Gastroesophageal sphincter (tissue), 4 donors: ENCODE measurements at regions not wholly inside any gene's neighbourhood (a gene's known extent, or its start where the extent isn't known, plus 50 kb on each side); places are given as distances from the start of the nearest gene placed in this dataset.

Source experiments
- ATAC-seq: fragments of 150-250 bp; one replicate; pipeline ENCODE4 v1.9.1; 2016; ENCODE audit warnings: mild to moderate bottlenecking, moderate library complexity
- H3K27ac ChIP-seq, 4 donors: fragments of 200-600 bp; sonication (generic) in 3 of 4; 1 replicate in 3 of 4; 2 replicates in 1 of 4; pipeline ENCODE4 v1.5.1; 2016 to 2019
- H3K27me3 ChIP-seq: fragments of 200-600 bp; sonication (generic); one replicate; pipeline ENCODE4 v1.5.1; 2019
- H3K36me3 ChIP-seq, 2 donors: fragments of 200-600 bp; sonication (generic); one replicate each; pipeline ENCODE4 v1.5.1; 2019; ENCODE audit warnings: control low read depth in 1 of 2
- H3K4me1 ChIP-seq, 3 donors: fragments of 200-600 bp; sonication (generic); 1 replicate in 2 of 3; 2 replicates in 1 of 3; pipeline ENCODE4 v1.5.1; 2016 to 2019; ENCODE audit warnings: control low read depth in 2 of 3
- H3K4me3 ChIP-seq, 2 donors: fragments of 200-600 bp; sonication (generic); one replicate each; pipeline ENCODE4 v1.5.1; 2019; ENCODE audit warnings: mild to moderate bottlenecking in 1 of 2, moderate library complexity in 1 of 2
- H3K9me3 ChIP-seq, 3 donors: fragments of 200-600 bp; sonication (generic); one replicate each; pipeline ENCODE4 v1.5.1; 2017 to 2019; ENCODE audit warnings: control low read depth in 2 of 3
- CTCF ChIP-seq, 4 experiments: fragments of 200-600 bp in 2 of 4; fragments of 450-650 bp in 2 of 4; sonication (generic) in 1 of 4; IDR thresholded peaks; one replicate each; pipeline ENCODE4 v1.5.1; 2017 to 2019; ENCODE audit warnings: antibody characterized with exemption in 4 of 4, mild to moderate bottlenecking in 2 of 4, moderate library complexity in 2 of 4
- EP300 ChIP-seq: sonication (generic); formaldehyde crosslinking; IDR thresholded peaks from one replicate; pipeline ENCODE4 v1.6.1; 2017; ENCODE audit warnings: antibody characterized with exemption, mild to moderate bottlenecking
- POLR2A ChIP-seq, 2 donors: fragments of 450-650 bp; IDR thresholded peaks; one replicate each; pipeline ENCODE4 v1.6.1; 2017; ENCODE audit warnings: antibody characterized with exemption in 2 of 2, mild to moderate bottlenecking in 2 of 2, moderate library complexity in 1 of 2
- POLR2AphosphoS5 ChIP-seq: sonication (generic); formaldehyde crosslinking; IDR thresholded peaks from one replicate; pipeline ENCODE4 v1.6.1; 2017; ENCODE audit warnings: antibody characterized with exemption
- WGBS, 2 donors: methylation state at CpG; one replicate each; pipeline ENCODE4 v1.1.5; 2018; ENCODE audit warnings: low coverage in 1 of 2; 5-methylcytosine and 5-hydroxymethylcytosine counted together

GRCh38 chr12:83856803-83857202 is 1055.8 kb downstream of the SLC6A15 start:
- Histone ChIP-seq H3K4me3 (no peak overlapping the region), H3K27ac (no peak overlapping the region), H3K4me1 (no peaks in the 10 kb centered on the region), H3K27me3 (no peaks in the 10 kb centered on the region), H3K36me3 (no peaks in the 10 kb centered on the region), H3K9me3 (peaks cover 0 to 34% (median 0%) of the 10 kb centered on the region in 3 donors)
- ATAC-seq: no peak
- TF ChIP-seq CTCF (IDR thresholded peaks at IDR 0.05): no peak
- TF ChIP-seq POLR2AphosphoS5: no peak
- no peak for TF ChIP-seq EP300
- TF ChIP-seq POLR2A (IDR thresholded peaks at IDR 0.05): no peak

GRCh38 chr12:83850531-83850930 is 1062.1 kb downstream of the SLC6A15 start:
- Histone ChIP-seq H3K4me3 (no peak overlapping the region), H3K27ac (no peak overlapping the region), H3K36me3 (no peaks in the 10 kb centered on the region), H3K27me3 (no peaks in the 10 kb centered on the region), H3K4me1 (no peaks in the 10 kb centered on the region), H3K9me3 (peaks cover 0 to 8% (median 0%) of the 10 kb centered on the region in 3 donors)
- TF ChIP-seq POLR2AphosphoS5 (no peak), POLR2A (IDR thresholded peaks at IDR 0.05) (no peak), CTCF (IDR thresholded peaks at IDR 0.05) (no peak), EP300 (no peak)
- no peak for ATAC-seq
- WGBS, 2 donors: 66 to 78% methylated on average over 2 of the region's 2 CpGs

- Histone ChIP-seq H3K36me3 (no peaks in the 10 kb centered on the region), H3K27ac (no peak overlapping the region), H3K4me3 (no peak overlapping the region), H3K27me3 (no peaks in the 10 kb centered on the region), H3K4me1 (no peaks in the 10 kb centered on the region), H3K9me3 (no peaks in the 10 kb centered on the region)
- no peak for ATAC-seq
- WGBS, 2 donors: 63 to 86% methylated on average over 1 of the region's 1 CpG
- TF ChIP-seq POLR2AphosphoS5: no peak
- no peak for TF ChIP-seq POLR2A (IDR thresholded peaks at IDR 0.05)
- no peak for TF ChIP-seq CTCF (IDR thresholded peaks at IDR 0.05)
- no peak for TF ChIP-seq EP300
These were observed 1063.9 kb downstream of the SLC6A15 start for GRCh38 chr12:83848702-83849101.

GRCh38 chr12:83843541-83843940 is 1069.1 kb downstream of the SLC6A15 start:
- ATAC-seq: no peak

GRCh38 chr12:83841620-83842019 is 1071.0 kb downstream of the SLC6A15 start:
- no peak for TF ChIP-seq EP300
- TF ChIP-seq POLR2AphosphoS5: no peak
- WGBS, 2 donors: 79 to 90% methylated on average over 2 of the region's 2 CpGs
- no peak overlapping the region for H3K27ac ChIP-seq
- H3K4me1 ChIP-seq: no peaks in the 10 kb centered on the region
- H3K9me3 ChIP-seq: no peaks in the 10 kb centered on the region
- no peak overlapping the region for H3K4me3 ChIP-seq
- H3K36me3 ChIP-seq: no peaks in the 10 kb centered on the region
- no peak for ATAC-seq
- no peaks in the 10 kb centered on the region for H3K27me3 ChIP-seq

More at GRCh38 chr12:83843541-83843940, 1069.1 kb downstream of the SLC6A15 start:
- Histone ChIP-seq H3K36me3 (no peaks in the 10 kb centered on the region), H3K4me1 (no peaks in the 10 kb centered on the region), H3K27ac (no peak overlapping the region), H3K27me3 (no peaks in the 10 kb centered on the region), H3K9me3 (no peaks in the 10 kb centered on the region), H3K4me3 (no peak overlapping the region)
- no peak for TF ChIP-seq POLR2A (IDR thresholded peaks at IDR 0.05)
- no peak for TF ChIP-seq POLR2AphosphoS5
- TF ChIP-seq EP300: no peak
- TF ChIP-seq CTCF (IDR thresholded peaks at IDR 0.05): no peak
- 20 to 80% methylated on average over 1 to 2 of the region's 2 CpGs for WGBS, 2 donors

GRCh38 chr12:83827860-83828259 is 1084.7 kb downstream of the SLC6A15 start:
- Histone ChIP-seq H3K9me3 (no peaks in the 10 kb centered on the region), H3K36me3 (no peaks in the 10 kb centered on the region), H3K4me1 (no peaks in the 10 kb centered on the region), H3K4me3 (no peak overlapping the region), H3K27me3 (no peaks in the 10 kb centered on the region), H3K27ac (no peak overlapping the region)
- TF ChIP-seq POLR2AphosphoS5 (no peak), EP300 (no peak), CTCF (IDR thresholded peaks at IDR 0.05) (no peak), POLR2A (IDR thresholded peaks at IDR 0.05) (no peak)
- ATAC-seq: no peak
- WGBS, 2 donors: 9 to 71% methylated on average over 1 of the region's 2 CpGs
